ENCODE measurements at regions not wholly inside any gene's neighbourhood (a gene's known extent, or its start where the extent isn't known, plus 50 kb on each side); places are given as distances from the start of the nearest gene placed in this dataset.

GRCh38 chr4:134001057-134001456 is 200.5 kb downstream of the PABPC4L start:
- H3K9me3 Mint-ChIP-seq: peaks cover 25% of the 10 kb centered on the region
- ATAC-seq: no peak

GRCh38 chr4:133997436-133997835 is 204.2 kb downstream of the PABPC4L start:
- CTCF ChIA-PET: no interaction called here
- no peak overlapping the region for H3K27ac Mint-ChIP-seq

More at GRCh38 chr4:134001057-134001456, 200.5 kb downstream of the PABPC4L start:
- Mint-ChIP-seq H3K27me3 (ENCODE audit: low read depth) (peaks cover 21% of the 10 kb centered on the region), H3K27ac (no peak overlapping the region), H3K4me3 (no peak overlapping the region), H3K36me3 (peaks cover 10% of the 10 kb centered on the region), H3K4me1 (peaks cover 12% of the 10 kb centered on the region)
- TF ChIP-seq NR2C2 (CRISPR knock-in tag; IDR thresholded peaks at IDR 0.05) (no peak), ESRRA (CRISPR knock-in tag; IDR thresholded peaks at IDR 0.05; ENCODE audit: borderline replicate concordance) (no peak), IRF1 (CRISPR knock-in tag; IDR thresholded peaks at IDR 0.05) (no peak)
- ChIA-PET CTCF (no interaction called here), POLR2A (no interaction called here)
- no peak for DNase-seq (ENCODE audit: low spot score)

DNA sequence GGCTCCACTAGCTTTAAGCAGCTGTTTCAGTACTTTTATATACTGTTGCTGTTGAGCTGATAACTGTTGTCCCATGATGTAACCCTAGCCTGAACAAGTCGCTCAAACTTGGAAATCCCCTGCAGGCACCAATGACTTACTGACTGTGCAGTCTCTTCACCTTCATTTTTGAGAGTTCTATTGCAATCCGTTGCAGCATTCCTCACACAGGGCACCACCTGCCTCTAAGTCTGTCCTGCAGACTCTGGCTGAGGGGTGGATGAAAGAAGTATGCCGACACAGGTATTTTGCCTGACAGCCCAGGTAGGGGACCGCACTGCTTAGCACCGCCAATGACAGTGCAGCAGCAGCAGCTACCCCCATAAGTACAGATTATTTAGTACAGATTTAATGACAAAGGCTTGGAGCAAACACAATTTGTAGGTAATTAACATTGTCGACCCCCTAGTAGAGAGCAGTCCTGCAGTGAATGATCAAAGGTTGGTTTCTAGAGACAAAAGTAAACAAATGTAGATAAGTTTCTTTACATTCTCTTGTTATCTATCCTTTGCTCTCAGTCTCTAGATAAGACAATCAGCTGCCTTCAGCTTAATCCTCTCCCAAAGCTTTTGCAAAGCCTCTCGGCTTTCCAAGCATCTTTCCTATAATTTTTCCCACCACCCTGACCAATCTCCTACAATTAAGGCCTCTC is 205.0 kb downstream of the PABPC4L start:
- DNase-seq (ENCODE audit: low spot score) (no peak), ATAC-seq (peak; percentile 88)
- H3K4me3 Mint-ChIP-seq: no peak overlapping the region
- H3K27ac Mint-ChIP-seq: no peak overlapping the region
- TF ChIP-seq ZNF671 (CRISPR knock-in tag; IDR thresholded peaks at IDR 0.05): no peak
- 0 out of 2 replicates have a peak, but pooled peaks have one; percentile 17 for TF ChIP-seq TEAD1 (CRISPR knock-in tag; IDR thresholded peaks at IDR 0.05)
- H3K27me3 Mint-ChIP-seq (ENCODE audit: low read depth): peaks cover 44% of the 10 kb centered on the region
- peaks cover 12% of the 10 kb centered on the region for H3K4me1 Mint-ChIP-seq
- H3K9me3 Mint-ChIP-seq: peaks cover 53% of the 10 kb centered on the region
- ChIA-PET CTCF (no interaction called here), POLR2A (no interaction called here)
- H3K36me3 Mint-ChIP-seq: peaks cover 26% of the 10 kb centered on the region

More at GRCh38 chr4:133997436-133997835, 204.2 kb downstream of the PABPC4L start:
- no peak for TF ChIP-seq ZMAT4 (CRISPR knock-in tag; IDR thresholded peaks at IDR 0.05)
- no peak for TF ChIP-seq ZNF396 (CRISPR knock-in tag; IDR thresholded peaks at IDR 0.05; ENCODE audit: borderline replicate concordance)
- TF ChIP-seq AR (CRISPR knock-in tag; IDR thresholded peaks at IDR 0.05): no peak
- no peak for TF ChIP-seq RORB (CRISPR knock-in tag; IDR thresholded peaks at IDR 0.05)
- no peak for TF ChIP-seq FOXK1 (CRISPR knock-in tag; IDR thresholded peaks at IDR 0.05)
- ATAC-seq (no peak), DNase-seq (ENCODE audit: low spot score) (no peak)
- H3K4me3 Mint-ChIP-seq: no peak overlapping the region
- peaks cover 12% of the 10 kb centered on the region for H3K4me1 Mint-ChIP-seq
- peaks cover 44% of the 10 kb centered on the region for H3K27me3 Mint-ChIP-seq (ENCODE audit: low read depth)
- peaks cover 21% of the 10 kb centered on the region for H3K36me3 Mint-ChIP-seq
- peaks cover 45% of the 10 kb centered on the region for H3K9me3 Mint-ChIP-seq
- POLR2A ChIA-PET: no interaction called here

DNA sequence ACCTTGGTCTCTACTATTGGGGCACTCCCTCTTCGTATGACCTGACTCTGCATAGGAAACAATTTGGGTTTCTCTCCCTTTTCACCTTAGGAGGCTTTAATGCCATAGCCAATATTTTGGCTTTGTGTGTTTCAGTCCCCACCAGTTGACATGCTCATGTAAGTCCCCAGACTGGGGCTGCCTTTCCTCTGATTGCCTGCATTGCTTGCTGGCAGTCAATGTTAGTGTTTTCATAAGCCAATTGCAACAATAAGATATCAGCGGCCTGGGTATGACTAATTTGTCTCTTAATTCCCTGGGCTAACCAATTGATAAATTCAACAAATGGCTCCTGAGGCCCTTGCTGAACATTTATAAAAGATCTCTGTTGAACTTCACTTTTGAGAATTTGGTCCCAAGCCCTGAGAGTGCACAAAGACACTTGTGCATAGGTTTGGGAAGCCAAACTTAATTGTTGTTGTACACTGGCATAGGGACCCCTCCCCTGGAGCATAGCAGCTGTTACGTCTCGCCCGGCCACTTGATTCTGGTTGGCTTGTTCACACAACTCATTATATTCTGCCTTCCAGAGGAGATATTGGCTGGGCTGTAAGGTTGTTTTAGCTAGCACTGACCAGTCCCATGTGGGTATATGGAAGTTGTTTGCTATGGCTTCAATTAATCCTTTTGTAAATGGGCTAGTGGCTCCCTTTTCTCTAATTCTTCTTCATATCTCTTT is 206.2 kb downstream of the PABPC4L start:
- ATAC-seq (no peak), DNase-seq (ENCODE audit: low spot score) (no peak)
- CTCF ChIA-PET: no interaction called here
- H3K4me3 Mint-ChIP-seq: no peak overlapping the region
- peaks cover 44% of the 10 kb centered on the region for H3K27me3 Mint-ChIP-seq (ENCODE audit: low read depth)
- H3K27ac Mint-ChIP-seq: no peak overlapping the region
- H3K36me3 Mint-ChIP-seq: peaks cover 36% of the 10 kb centered on the region
- peaks cover 8% of the 10 kb centered on the region for H3K4me1 Mint-ChIP-seq
- H3K9me3 Mint-ChIP-seq: peaks cover 59% of the 10 kb centered on the region
- POLR2A ChIA-PET: no interaction called here
- no peak for TF ChIP-seq NR2C2 (CRISPR knock-in tag; IDR thresholded peaks at IDR 0.05)
- TF ChIP-seq, protein P1, sequence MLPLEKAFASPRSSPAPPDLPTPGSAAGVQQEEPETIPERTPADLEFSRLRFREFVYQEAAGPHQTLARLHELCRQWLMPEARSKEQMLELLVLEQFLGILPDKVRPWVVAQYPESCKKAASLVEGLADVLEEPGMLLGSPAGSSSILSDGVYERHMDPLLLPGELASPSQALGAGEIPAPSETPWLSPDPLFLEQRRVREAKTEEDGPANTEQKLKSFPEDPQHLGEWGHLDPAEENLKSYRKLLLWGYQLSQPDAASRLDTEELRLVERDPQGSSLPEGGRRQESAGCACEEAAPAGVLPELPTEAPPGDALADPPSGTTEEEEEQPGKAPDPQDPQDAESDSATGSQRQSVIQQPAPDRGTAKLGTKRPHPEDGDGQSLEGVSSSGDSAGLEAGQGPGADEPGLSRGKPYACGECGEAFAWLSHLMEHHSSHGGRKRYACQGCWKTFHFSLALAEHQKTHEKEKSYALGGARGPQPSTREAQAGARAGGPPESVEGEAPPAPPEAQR (CRISPR knock-in tag; IDR thresholded peaks at IDR 0.05): no peak
- TF ChIP-seq ZNF263 (CRISPR knock-in tag; IDR thresholded peaks at IDR 0.05; ENCODE audit: low read depth): no peak
- no peak for TF ChIP-seq NFYB (CRISPR knock-in tag; conservative IDR thresholded peaks at IDR 0.05; ENCODE audit: low read depth)
- TF ChIP-seq SP1 (CRISPR knock-in tag; conservative IDR thresholded peaks at IDR 0.05): no peak
- no peak for TF ChIP-seq TCF7 (CRISPR knock-in tag; IDR thresholded peaks at IDR 0.05; ENCODE audit: low read depth)
- no peak for TF ChIP-seq JUN (CRISPR knock-in tag; IDR thresholded peaks at IDR 0.05)
- TF ChIP-seq ZNF416 (CRISPR knock-in tag; IDR thresholded peaks at IDR 0.05): no peak
- TF ChIP-seq SMAD4 (CRISPR knock-in tag; IDR thresholded peaks at IDR 0.05): no peak
- no peak for TF ChIP-seq FOXK1 (CRISPR knock-in tag; IDR thresholded peaks at IDR 0.05)
- no peak for TF ChIP-seq ETV6 (CRISPR knock-in tag; IDR thresholded peaks at IDR 0.05)
- no peak for TF ChIP-seq SMAD3 (CRISPR knock-in tag; IDR thresholded peaks at IDR 0.05; ENCODE audit: borderline replicate concordance)
- TF ChIP-seq E2F5 (CRISPR knock-in tag; IDR thresholded peaks at IDR 0.05): no peak
- no peak for TF ChIP-seq TP53 (CRISPR knock-in tag; IDR thresholded peaks at IDR 0.05)
- no peak for TF ChIP-seq ZNF396 (CRISPR knock-in tag; IDR thresholded peaks at IDR 0.05; ENCODE audit: borderline replicate concordance)

All from WTC11 (cell line).